ENCODE measurements at regions not wholly inside any gene's neighbourhood (a gene's known extent, or its start where the extent isn't known, plus 50 kb on each side); places are given as distances from the start of the nearest gene placed in this dataset.

DNA sequence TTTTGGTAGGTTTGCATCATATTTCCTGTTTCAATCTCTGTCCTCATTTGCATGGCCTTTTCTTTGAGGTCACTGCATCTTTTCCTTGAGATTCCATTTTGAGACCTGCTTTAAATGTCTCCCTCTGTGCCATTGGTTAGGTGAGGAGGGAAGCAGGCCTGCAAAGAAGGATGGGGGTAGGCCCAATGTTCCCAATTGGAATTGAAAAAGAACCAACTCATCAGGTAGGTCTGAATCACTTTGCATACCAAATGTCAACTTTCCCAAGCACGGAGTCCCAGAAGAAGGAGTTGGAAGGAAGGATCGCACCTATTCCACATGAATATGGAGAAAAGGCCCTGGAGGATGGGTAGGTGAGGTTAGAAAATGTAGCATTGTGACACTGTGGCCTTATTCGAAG lies 318.5 kb downstream of the BLID start:
- Histone ChIP-seq H3K9me3 (ENCODE audit: low read length) (peaks cover 14% of the 10 kb centered on the region; the same call in 1 of the 2 replicates), H3K9ac (ENCODE audit: insufficient read depth, low read depth, low read length) (no peak overlapping the region), H3K4me2 (ENCODE audit: low read depth, low read length) (no peak overlapping the region), H4K20me1 (ENCODE audit: insufficient read depth, low read length) (no peaks in the 10 kb centered on the region), H3K27me3 (ENCODE audit: control insufficient read depth in 1 of 2, insufficient read depth in 2 of 2, low read length in 2 of 2) (no peaks in the 10 kb centered on the region; a peak in 1 of 5 replicates), H3K4me3 (replicated peaks in 1 of 3; ENCODE audit: insufficient read depth in 1 of 3, low read depth in 2 of 3, low read length in 3 of 3) (no peak overlapping the region), H3K27ac (ENCODE audit: extremely low read length, insufficient read depth, low read length) (no peak overlapping the region), H3K79me2 (ENCODE audit: insufficient read depth, low read length) (no peaks in the 10 kb centered on the region), H3K36me3 (replicated peaks in 1 of 2; ENCODE audit: control insufficient read depth in 1 of 2, insufficient read depth in 2 of 2, low read length in 2 of 2) (no peaks in the 10 kb centered on the region), H3K4me1 (ENCODE audit: insufficient read depth, low read length) (no peaks in the 10 kb centered on the region), H2AFZ (ENCODE audit: low read length) (no peak overlapping the region)
- CTCF ChIA-PET (ENCODE audit: low intra/inter-chr PET ratio, low total read pairs) = no interaction called here
- intact Hi-C loops (cut with micrococcal nuclease; ENCODE audit: unreplicated experiment) = no loop called here
- in situ Hi-C loops (cut with HindIII; ENCODE audit: extremely low pct_ligation_motif_present, low pct_unique_long_range_greater_than_20kb) = no loop called here
- no TSS peak for BruUV-seq (replicated peaks)
- no peak for TF ChIP-seq SMARCC2 (IDR thresholded peaks at IDR 0.05)
- no peak for TF ChIP-seq MED8 (CRISPR knock-in tag; IDR thresholded peaks at IDR 0.05; ENCODE audit: insufficient replicate concordance)
- TF ChIP-seq TOPORS (CRISPR knock-in tag; IDR thresholded peaks at IDR 0.05) = no peak
- no peak for TF ChIP-seq ZNF841 (CRISPR knock-in tag; IDR thresholded peaks at IDR 0.05; ENCODE audit: borderline replicate concordance)
- TF ChIP-seq, protein P1, sequence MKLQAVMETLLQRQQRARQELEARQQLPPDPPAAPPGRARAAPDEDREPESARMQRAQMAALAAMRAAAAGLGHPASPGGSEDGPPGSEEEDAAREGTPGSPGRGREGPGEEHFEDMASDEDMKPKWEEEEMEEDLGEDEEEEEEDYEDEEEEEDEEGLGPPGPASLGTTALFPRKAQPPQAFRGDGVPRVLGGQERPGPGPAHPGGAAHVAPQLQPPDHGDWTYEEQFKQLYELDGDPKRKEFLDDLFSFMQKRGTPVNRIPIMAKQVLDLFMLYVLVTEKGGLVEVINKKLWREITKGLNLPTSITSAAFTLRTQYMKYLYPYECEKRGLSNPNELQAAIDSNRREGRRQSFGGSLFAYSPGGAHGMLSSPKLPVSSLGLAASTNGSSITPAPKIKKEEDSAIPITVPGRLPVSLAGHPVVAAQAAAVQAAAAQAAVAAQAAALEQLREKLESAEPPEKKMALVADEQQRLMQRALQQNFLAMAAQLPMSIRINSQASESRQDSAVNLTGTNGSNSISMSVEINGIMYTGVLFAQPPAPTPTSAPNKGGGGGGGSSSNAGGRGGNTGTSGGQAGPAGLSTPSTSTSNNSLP (IDR thresholded peaks at IDR 0.05; ENCODE audit: low read depth, low read length) = no peak
- TF ChIP-seq, protein P2, sequence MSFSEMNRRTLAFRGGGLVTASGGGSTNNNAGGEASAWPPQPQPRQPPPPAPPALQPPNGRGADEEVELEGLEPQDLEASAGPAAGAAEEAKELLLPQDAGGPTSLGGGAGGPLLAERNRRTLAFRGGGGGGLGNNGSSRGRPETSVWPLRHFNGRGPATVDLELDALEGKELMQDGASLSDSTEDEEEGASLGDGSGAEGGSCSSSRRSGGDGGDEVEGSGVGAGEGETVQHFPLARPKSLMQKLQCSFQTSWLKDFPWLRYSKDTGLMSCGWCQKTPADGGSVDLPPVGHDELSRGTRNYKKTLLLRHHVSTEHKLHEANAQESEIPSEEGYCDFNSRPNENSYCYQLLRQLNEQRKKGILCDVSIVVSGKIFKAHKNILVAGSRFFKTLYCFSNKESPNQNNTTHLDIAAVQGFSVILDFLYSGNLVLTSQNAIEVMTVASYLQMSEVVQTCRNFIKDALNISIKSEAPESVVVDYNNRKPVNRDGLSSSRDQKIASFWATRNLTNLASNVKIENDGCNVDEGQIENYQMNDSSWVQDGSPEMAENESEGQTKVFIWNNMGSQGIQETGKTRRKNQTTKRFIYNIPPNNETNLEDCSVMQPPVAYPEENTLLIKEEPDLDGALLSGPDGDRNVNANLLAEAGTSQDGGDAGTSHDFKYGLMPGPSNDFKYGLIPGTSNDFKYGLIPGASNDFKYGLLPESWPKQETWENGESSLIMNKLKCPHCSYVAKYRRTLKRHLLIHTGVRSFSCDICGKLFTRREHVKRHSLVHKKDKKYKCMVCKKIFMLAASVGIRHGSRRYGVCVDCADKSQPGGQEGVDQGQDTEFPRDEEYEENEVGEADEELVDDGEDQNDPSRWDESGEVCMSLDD (CRISPR knock-in tag; IDR thresholded peaks at IDR 0.05; ENCODE audit: borderline replicate concordance) = no peak
- no peak for TF ChIP-seq KLF12 (CRISPR knock-in tag; IDR thresholded peaks at IDR 0.05; ENCODE audit: borderline replicate concordance)
- no peak for TF ChIP-seq ZNF660 (CRISPR knock-in tag; IDR thresholded peaks at IDR 0.05; ENCODE audit: borderline replicate concordance, low read depth)
- TF ChIP-seq, protein P3, sequence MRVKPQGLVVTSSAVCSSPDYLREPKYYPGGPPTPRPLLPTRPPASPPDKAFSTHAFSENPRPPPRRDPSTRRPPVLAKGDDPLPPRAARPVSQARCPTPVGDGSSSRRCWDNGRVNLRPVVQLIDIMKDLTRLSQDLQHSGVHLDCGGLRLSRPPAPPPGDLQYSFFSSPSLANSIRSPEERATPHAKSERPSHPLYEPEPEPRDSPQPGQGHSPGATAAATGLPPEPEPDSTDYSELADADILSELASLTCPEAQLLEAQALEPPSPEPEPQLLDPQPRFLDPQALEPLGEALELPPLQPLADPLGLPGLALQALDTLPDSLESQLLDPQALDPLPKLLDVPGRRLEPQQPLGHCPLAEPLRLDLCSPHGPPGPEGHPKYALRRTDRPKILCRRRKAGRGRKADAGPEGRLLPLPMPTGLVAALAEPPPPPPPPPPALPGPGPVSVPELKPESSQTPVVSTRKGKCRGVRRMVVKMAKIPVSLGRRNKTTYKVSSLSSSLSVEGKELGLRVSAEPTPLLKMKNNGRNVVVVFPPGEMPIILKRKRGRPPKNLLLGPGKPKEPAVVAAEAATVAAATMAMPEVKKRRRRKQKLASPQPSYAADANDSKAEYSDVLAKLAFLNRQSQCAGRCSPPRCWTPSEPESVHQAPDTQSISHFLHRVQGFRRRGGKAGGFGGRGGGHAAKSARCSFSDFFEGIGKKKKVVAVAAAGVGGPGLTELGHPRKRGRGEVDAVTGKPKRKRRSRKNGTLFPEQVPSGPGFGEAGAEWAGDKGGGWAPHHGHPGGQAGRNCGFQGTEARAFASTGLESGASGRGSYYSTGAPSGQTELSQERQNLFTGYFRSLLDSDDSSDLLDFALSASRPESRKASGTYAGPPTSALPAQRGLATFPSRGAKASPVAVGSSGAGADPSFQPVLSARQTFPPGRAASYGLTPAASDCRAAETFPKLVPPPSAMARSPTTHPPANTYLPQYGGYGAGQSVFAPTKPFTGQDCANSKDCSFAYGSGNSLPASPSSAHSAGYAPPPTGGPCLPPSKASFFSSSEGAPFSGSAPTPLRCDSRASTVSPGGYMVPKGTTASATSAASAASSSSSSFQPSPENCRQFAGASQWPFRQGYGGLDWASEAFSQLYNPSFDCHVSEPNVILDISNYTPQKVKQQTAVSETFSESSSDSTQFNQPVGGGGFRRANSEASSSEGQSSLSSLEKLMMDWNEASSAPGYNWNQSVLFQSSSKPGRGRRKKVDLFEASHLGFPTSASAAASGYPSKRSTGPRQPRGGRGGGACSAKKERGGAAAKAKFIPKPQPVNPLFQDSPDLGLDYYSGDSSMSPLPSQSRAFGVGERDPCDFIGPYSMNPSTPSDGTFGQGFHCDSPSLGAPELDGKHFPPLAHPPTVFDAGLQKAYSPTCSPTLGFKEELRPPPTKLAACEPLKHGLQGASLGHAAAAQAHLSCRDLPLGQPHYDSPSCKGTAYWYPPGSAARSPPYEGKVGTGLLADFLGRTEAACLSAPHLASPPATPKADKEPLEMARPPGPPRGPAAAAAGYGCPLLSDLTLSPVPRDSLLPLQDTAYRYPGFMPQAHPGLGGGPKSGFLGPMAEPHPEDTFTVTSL (CRISPR knock-in tag; IDR thresholded peaks at IDR 0.05; ENCODE audit: borderline replicate concordance) = no peak
- no peak for TF ChIP-seq SRY (CRISPR knock-in tag; IDR thresholded peaks at IDR 0.05)
- TF ChIP-seq ZNF143 (CRISPR knock-in tag; IDR thresholded peaks at IDR 0.05) = no peak
- no peak for TF ChIP-seq NCOA1 (CRISPR knock-in tag; IDR thresholded peaks at IDR 0.05)
- TF ChIP-seq POLR2AphosphoS2 (IDR thresholded peaks at IDR 0.05; ENCODE audit: low read depth, low read length) = no peak
- no peak for TF ChIP-seq ISL2 (CRISPR knock-in tag; IDR thresholded peaks at IDR 0.05)
- no peak for ATAC-seq
- no peak for FAIRE-seq
- POLR2A ChIA-PET = no interaction called here
- 40% methylated on average over 3 of the region's 3 CpGs for WGBS (ENCODE audit: low lambda C conversion rate)
- no peak for DNase-seq (ENCODE audit: low spot score)

Measured in HepG2 (cell line).